ENCODE measurements at regions not wholly inside any gene's neighbourhood (a gene's known extent, or its start where the extent isn't known, plus 50 kb on each side); places are given as distances from the start of the nearest gene placed in this dataset.

- Histone ChIP-seq H2AFZ (ENCODE audit: low read depth, low read length, poor library complexity, severe bottlenecking) (no peak overlapping the region), H3K4me1 (ENCODE audit: control insufficient read depth in 1 of 2, insufficient read depth in 2 of 2, low read length in 2 of 2) (no peaks in the 10 kb centered on the region), H4K20me1 (ENCODE audit: insufficient read depth) (no peaks in the 10 kb centered on the region), H3K4me2 (ENCODE audit: low read length) (no peak overlapping the region), H3K36me3 (ENCODE audit: control insufficient read depth in 1 of 2, insufficient read depth in 2 of 2, low read length in 2 of 2) (no peaks in the 10 kb centered on the region), H3K9me3 (ENCODE audit: control insufficient read depth in 1 of 2, insufficient read depth in 1 of 2, low read depth in 1 of 2, low read length in 2 of 2) (peaks cover 0 to 10% of the 10 kb centered on the region in 2 experiments; a peak in 2 of 4 replicates), H3K9me2 (ENCODE audit: insufficient read depth) (no peaks in the 10 kb centered on the region), H3K27ac (ENCODE audit: low read depth, low read length) (no peak overlapping the region), H3K27me3 (ENCODE audit: insufficient read depth, low read length) (no peaks in the 10 kb centered on the region), H3K4me3 (replicated peaks in 1 of 2; ENCODE audit: low read depth in 1 of 2, low read length in 2 of 2) (no peak overlapping the region), H3K9ac (ENCODE audit: low read length) (no peak overlapping the region), H3K79me2 (ENCODE audit: insufficient read depth, low read length) (no peaks in the 10 kb centered on the region)
- ATAC-seq (no peak), DNase-seq (ENCODE audit: low read depth, low spot score) (no peak)
- ChIA-PET CTCF (no interaction called here), POLR2A (no interaction called here), RAD21 (ENCODE audit: low non-redundant PET in 1 of 2, low total read pairs in 2 of 2, uncharacterized antibody in 2 of 2, unreplicated experiment in 2 of 2) (no interaction called here)
- no TSS peak for BruUV-seq (replicated peaks)
- TF ChIP-seq EZH2 (IDR thresholded peaks at IDR 0.05), result no peak
- no peak for TF ChIP-seq ZNF274 (IDR thresholded peaks at IDR 0.05; ENCODE audit: low read depth, low read length)
- TF ChIP-seq SP1 (IDR thresholded peaks at IDR 0.05; ENCODE audit: low read depth), result no peak
- TF ChIP-seq FOSL1 (IDR thresholded peaks at IDR 0.05; ENCODE audit: low read depth), result no peak
- TF ChIP-seq JUND (IDR thresholded peaks at IDR 0.05), result no peak
- TF ChIP-seq SRF (IDR thresholded peaks at IDR 0.05; ENCODE audit: low read depth), result no peak
- TF ChIP-seq MAX (IDR thresholded peaks at IDR 0.05), result no peak
- no peak for TF ChIP-seq POLR2AphosphoS5 (IDR thresholded peaks at IDR 0.05; ENCODE audit: low read depth, low read length)
- no peak for TF ChIP-seq CEBPB (IDR thresholded peaks at IDR 0.05; ENCODE audit: low read depth)
- TF ChIP-seq ELF1 (IDR thresholded peaks at IDR 0.05; ENCODE audit: borderline replicate concordance, low read depth), result no peak
- TF ChIP-seq ZFX (IDR thresholded peaks at IDR 0.05), result no peak
- no peak for TF ChIP-seq ZBTB33 (IDR thresholded peaks at IDR 0.05; ENCODE audit: extremely low read depth, insufficient replicate concordance, low read length)
- TF ChIP-seq TCF7L2 (IDR thresholded peaks at IDR 0.05; ENCODE audit: borderline replicate concordance, extremely low read depth, insufficient read depth, insufficient read length), result no peak
- TF ChIP-seq CTCF (IDR thresholded peaks at IDR 0.05 in 2 of 3, conservative IDR thresholded peaks at IDR 0.05 in 1 of 3; ENCODE audit: borderline replicate concordance in 1 of 3, insufficient read depth in 1 of 3, low read depth in 2 of 3, low read length in 2 of 3), result no peak
- no peak for TF ChIP-seq SIN3A (IDR thresholded peaks at IDR 0.05; ENCODE audit: low read depth)
- no peak for TF ChIP-seq ATF3 (IDR thresholded peaks at IDR 0.05)
- TF ChIP-seq EGR1 (IDR thresholded peaks at IDR 0.05; ENCODE audit: low read depth), result no peak
- TF ChIP-seq EZH2phosphoT487 (IDR thresholded peaks at IDR 0.05; ENCODE audit: borderline replicate concordance), result no peak
- intact Hi-C loops (cut with micrococcal nuclease), result no loop called here
Observed at GRCh38 chr2:4258563-4258962, 555.2 kb downstream of the DCDC2C start.
